IMR-90 (cell line): ENCODE measurements at regions not wholly inside any gene's neighbourhood (a gene's known extent, or its start where the extent isn't known, plus 50 kb on each side); places are given as distances from the start of the nearest gene placed in this dataset.

Source experiments
- ATAC-seq: fragments of 200-7000 bp; cut with Tn5 transposase; 2 replicates; pipeline ENCODE4 v1.9.1; 2020; ENCODE audit warnings: low read depth, mild to moderate bottlenecking, moderate library complexity
- BruUV-seq: library from RNA; stranded (reverse); fragments of 400-500 nt; replicated peaks from 2 replicates; lab custom pipeline; 2021; lab: Mats Ljungman, UMichigan
- CTCF ChIA-PET: fragments of 300-600 bp; formaldehyde crosslinking; extraction: SDS; loops from one replicate; lab custom pipeline; 2021; ENCODE audit warnings: antibody characterized with exemption; lab: Yijun Ruan, JAX
- POLR2A ChIA-PET: fragments of 300-600 bp; sonication (Branson Sonifier 250); formaldehyde crosslinking; loops from one replicate; lab custom pipeline; 2022; ENCODE audit warnings: antibody characterized with exemption; ENCODE audit not compliant: unreplicated experiment; lab: Charles Lee
- DNase-seq: peaks from one replicate; pipeline ENCODE4 v3.0.0; 2013
- H2AFZ ChIP-seq: replicated peaks from 2 replicates; pipeline ENCODE3; 2013; ENCODE audit warnings: low read length, mild to moderate bottlenecking; ENCODE audit not compliant: poor library complexity
- H2AK5ac ChIP-seq: 2 replicates; pipeline ENCODE4 v1.6.1; 2013; ENCODE audit warnings: low read depth, low read length, inconsistent platforms
- H2AK9ac ChIP-seq: replicated peaks from 2 replicates; pipeline ENCODE3; 2013; ENCODE audit warnings: mild to moderate bottlenecking, low read depth, low read length, moderate library complexity; ENCODE audit not compliant: poor library complexity
- H2BK120ac ChIP-seq: 2 replicates; pipeline ENCODE4 v1.6.1; 2013; ENCODE audit warnings: low read depth, low read length, inconsistent platforms
- H2BK15ac ChIP-seq: 3 replicates; pipeline ENCODE4 v1.6.1; 2013; ENCODE audit warnings: low read depth, low read length, inconsistent platforms
- H2BK20ac ChIP-seq: 2 replicates; pipeline ENCODE4 v1.6.1; 2013; ENCODE audit warnings: low read depth, mild to moderate bottlenecking, inconsistent platforms, low read length, moderate library complexity
- H2BK5ac ChIP-seq: 2 replicates; pipeline ENCODE4 v1.6.1; 2013; ENCODE audit warnings: mild to moderate bottlenecking, low read depth, low read length, inconsistent platforms; ENCODE audit not compliant: poor library complexity, severe bottlenecking
- H3K14ac ChIP-seq: replicated peaks from 2 replicates; pipeline ENCODE4 v1.6.1; 2013; ENCODE audit warnings: low read depth, low read length, inconsistent platforms
- H3K18ac ChIP-seq: 2 replicates; pipeline ENCODE4 v1.6.1; 2013; ENCODE audit warnings: low read depth, low read length, control low read depth
- H3K23ac ChIP-seq: 2 replicates; pipeline ENCODE4 v1.6.1; 2013; ENCODE audit warnings: low read depth, low read length, inconsistent platforms
- H3K27ac ChIP-seq: 2 replicates; pipeline ENCODE4 v1.5.1; 2013; ENCODE audit warnings: mild to moderate bottlenecking, control low read depth, low read length; ENCODE audit not compliant: insufficient read depth
- H3K27me3 ChIP-seq: 2 replicates; pipeline ENCODE4 v1.6.1; 2013; ENCODE audit warnings: low read length; ENCODE audit not compliant: control insufficient read depth, insufficient read depth
- H3K36me3 ChIP-seq: 2 replicates; pipeline ENCODE4 v1.6.1; 2013; ENCODE audit warnings: low read length, mixed read lengths; ENCODE audit not compliant: control insufficient read depth, insufficient read depth
- H3K4ac ChIP-seq: 2 replicates; pipeline ENCODE4 v1.6.1; 2013; ENCODE audit warnings: low read depth, low read length, inconsistent platforms
- H3K4me1 ChIP-seq: 2 replicates; pipeline ENCODE4 v1.6.1; 2013; ENCODE audit warnings: low read length, mixed read lengths; ENCODE audit not compliant: control insufficient read depth, insufficient read depth
- H3K4me2 ChIP-seq: 2 replicates; pipeline ENCODE4 v1.6.1; 2013; ENCODE audit warnings: low read depth, mild to moderate bottlenecking, control low read depth, low read length, moderate library complexity
- H3K4me3 ChIP-seq: 2 replicates; pipeline ENCODE4 v1.5.1; 2013; ENCODE audit warnings: low read depth, mild to moderate bottlenecking, control low read depth, low read length, moderate library complexity; ENCODE audit not compliant: insufficient read depth
- H3K56ac ChIP-seq: 2 replicates; pipeline ENCODE4 v1.6.1; 2013; ENCODE audit warnings: low read length, inconsistent platforms; ENCODE audit not compliant: insufficient read depth; ENCODE audit errors: extremely low read depth
- H3K79me1 ChIP-seq, 2 experiments: 2 replicates each; pipeline ENCODE4 v1.6.1; 2013; ENCODE audit warnings: low read length in 2 of 2, inconsistent platforms in 1 of 2, low read depth in 1 of 2
- H3K9ac ChIP-seq: 2 replicates; pipeline ENCODE4 v1.6.1; 2013; ENCODE audit warnings: low read depth, low read length, control low read depth
- H3K9me1 ChIP-seq: 2 replicates; pipeline ENCODE4 v1.6.1; 2013; ENCODE audit warnings: low read length, inconsistent platforms; ENCODE audit not compliant: insufficient read depth
- H3K9me3 ChIP-seq: 2 replicates; pipeline ENCODE4 v1.6.1; 2013; ENCODE audit warnings: low read length; ENCODE audit not compliant: control insufficient read depth, insufficient read depth
- H4K20me1 ChIP-seq: 2 replicates; pipeline ENCODE4 v1.6.1; 2013; ENCODE audit warnings: low read length, inconsistent platforms; ENCODE audit not compliant: insufficient read depth
- H4K5ac ChIP-seq: 2 replicates; pipeline ENCODE4 v1.6.1; 2013; ENCODE audit warnings: mild to moderate bottlenecking, low read depth, low read length, control low read depth
- H4K8ac ChIP-seq, 2 experiments: 2 replicates each; pipeline ENCODE4 v1.6.1; 2013; ENCODE audit warnings: low read depth in 2 of 2, low read length in 2 of 2, control low read depth in 1 of 2, inconsistent platforms in 1 of 2
- H4K91ac ChIP-seq: 2 replicates; pipeline ENCODE4 v1.6.1; 2013; ENCODE audit warnings: low read depth, low read length, inconsistent platforms; ENCODE audit not compliant: insufficient read depth
- BHLHE40 ChIP-seq: fragments of 150-350 bp; IDR thresholded peaks from 2 replicates; pipeline ENCODE4 v1.6.1; 2016; ENCODE audit warnings: mild to moderate bottlenecking, low read depth, low read length
- MAFK ChIP-seq: IDR thresholded peaks from 2 replicates; pipeline ENCODE4 v1.6.1; 2012; ENCODE audit warnings: low read depth, low read length, improper control_type of control experiment
- MAZ ChIP-seq: IDR thresholded peaks from 2 replicates; pipeline ENCODE4 v1.6.1; 2012; ENCODE audit warnings: low read depth, mild to moderate bottlenecking, low read length, improper control_type of control experiment, moderate library complexity, borderline replicate concordance
- NFE2L2 ChIP-seq: fragments of 150-350 bp; IDR thresholded peaks from 2 replicates; pipeline ENCODE4 v1.6.1; 2016; ENCODE audit warnings: low read depth, mild to moderate bottlenecking, low read length
- POLR2A ChIP-seq: IDR thresholded peaks from 2 replicates; pipeline ENCODE4 v1.6.1; 2012; ENCODE audit warnings: mild to moderate bottlenecking, low read depth, low read length
- RAD21 ChIP-seq: IDR thresholded peaks from 2 replicates; pipeline ENCODE4 v1.6.1; 2012; ENCODE audit warnings: low read length, improper control_type of control experiment
- RCOR1 ChIP-seq: IDR thresholded peaks from 2 replicates; pipeline ENCODE4 v1.6.1; 2012; ENCODE audit warnings: mild to moderate bottlenecking, low read length, improper control_type of control experiment; ENCODE audit not compliant: insufficient replicate concordance
- RFX5 ChIP-seq: IDR thresholded peaks from 2 replicates; pipeline ENCODE4 v1.8.0; 2012; ENCODE audit warnings: low read depth, mild to moderate bottlenecking, low read length, moderate library complexity
- WGBS, 2 experiments: methylation state at CpG; one replicate each; pipeline versions ENCODE4 v1.1.5 to v1.1.7; 2013; ENCODE audit warnings: missing lambda C conversion rate in 2 of 2; ENCODE audit not compliant: insufficient read length in 1 of 2; ENCODE audit errors: extremely low coverage in 2 of 2; 5-methylcytosine and 5-hydroxymethylcytosine counted together
- dilution Hi-C: fragments of 300-500 bp; cut with HindIII; formaldehyde crosslinking; loops from one replicate; pipeline ENCODE4 v1.14.3; 2018; ENCODE audit warnings: low sequenced_read_pairs; ENCODE audit not compliant: unreplicated experiment
- in situ Hi-C: fragments of 300-500 bp; cut with MboI; formaldehyde crosslinking; loops from 3 replicates; pipeline ENCODE4 v1.14.3; 2019; ENCODE audit warnings: low sequenced_read_pairs, inconsistent platforms, mixed read lengths
- intact Hi-C: fragments of 100-400 bp; cut with micrococcal nuclease; formaldehyde crosslinking; loops from 2 replicates; pipeline ENCODE4 v1.10.0; 2022
- TF ChIP-seq, protein P1 (sequence below): fragments of 150-350 bp; IDR thresholded peaks from 2 replicates; pipeline ENCODE4 v1.6.1; 2016; ENCODE audit warnings: low read depth, mild to moderate bottlenecking, low read length, moderate library complexity, borderline replicate concordance

DNA sequence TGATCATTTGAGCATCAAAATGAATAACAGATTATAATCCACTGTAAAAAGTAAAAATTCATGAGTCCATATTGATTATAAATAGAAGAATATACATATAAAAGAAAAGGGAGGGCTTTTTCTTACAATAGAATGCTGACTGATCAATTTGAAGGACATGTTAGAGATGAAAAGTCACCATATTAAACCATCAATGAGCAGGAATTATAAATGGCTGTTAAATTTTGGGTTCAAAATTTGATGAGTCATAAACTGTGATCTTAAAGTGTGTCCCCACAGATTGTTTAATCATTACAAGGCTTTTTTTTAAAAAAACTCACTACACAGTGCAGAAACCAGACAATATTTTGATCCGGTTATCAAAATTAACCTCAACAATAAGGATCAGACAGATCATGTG, 434.5 kb downstream of the BCL11A start:
- H4K8ac ChIP-seq, result no peak overlapping the region
- no peak for DNase-seq
- no peak overlapping the region for H4K91ac ChIP-seq
- H3K36me3 ChIP-seq, result no peaks in the 10 kb centered on the region
- H3K4me1 ChIP-seq, result no peaks in the 10 kb centered on the region
- no peaks in the 10 kb centered on the region for H4K20me1 ChIP-seq
- ChIA-PET POLR2A (no interaction called here), CTCF (no interaction called here)
- H3K4ac ChIP-seq, result no peak overlapping the region
- no peak overlapping the region for H3K14ac ChIP-seq
- H3K27me3 ChIP-seq, result no peaks in the 10 kb centered on the region
- H3K56ac ChIP-seq, result no peak overlapping the region
- H3K9me1 ChIP-seq, result no peaks in the 10 kb centered on the region
- in situ Hi-C loops, result no loop called here
- no peak overlapping the region for H2AK5ac ChIP-seq
- no peak overlapping the region for H3K27ac ChIP-seq
- no peak overlapping the region for H3K4me3 ChIP-seq
- no peak overlapping the region for H4K5ac ChIP-seq
- no peak overlapping the region for H2BK120ac ChIP-seq
- dilution Hi-C loops, result no loop called here
- no peak overlapping the region for H2BK20ac ChIP-seq
- no TSS peak for BruUV-seq
- H3K18ac ChIP-seq, result no peak overlapping the region
- H3K23ac ChIP-seq, result no peak overlapping the region
- no peak overlapping the region for H3K4me2 ChIP-seq
- no peak overlapping the region for H2BK15ac ChIP-seq
- intact Hi-C loops, result no loop called here
- H2AK9ac ChIP-seq, result no peak overlapping the region
- no peak overlapping the region for H3K9ac ChIP-seq
- no CpG with 5 or more reads among the region's 1 CpG for WGBS, 2 experiments
- H2BK5ac ChIP-seq, result no peak overlapping the region
- H3K9me3 ChIP-seq, result no peaks in the 10 kb centered on the region
- ATAC-seq, result no peak
- TF ChIP-seq RAD21 (no peak), MAZ (no peak), BHLHE40 (no peak), MAFK (no peak; the same call in 1 of the 2 replicates), RCOR1 (no peak), POLR2A (no peak), NFE2L2 (peak; percentile 25; the same call in 1 of the 2 replicates), RFX5 (no peak)
- TF ChIP-seq, protein P1, sequence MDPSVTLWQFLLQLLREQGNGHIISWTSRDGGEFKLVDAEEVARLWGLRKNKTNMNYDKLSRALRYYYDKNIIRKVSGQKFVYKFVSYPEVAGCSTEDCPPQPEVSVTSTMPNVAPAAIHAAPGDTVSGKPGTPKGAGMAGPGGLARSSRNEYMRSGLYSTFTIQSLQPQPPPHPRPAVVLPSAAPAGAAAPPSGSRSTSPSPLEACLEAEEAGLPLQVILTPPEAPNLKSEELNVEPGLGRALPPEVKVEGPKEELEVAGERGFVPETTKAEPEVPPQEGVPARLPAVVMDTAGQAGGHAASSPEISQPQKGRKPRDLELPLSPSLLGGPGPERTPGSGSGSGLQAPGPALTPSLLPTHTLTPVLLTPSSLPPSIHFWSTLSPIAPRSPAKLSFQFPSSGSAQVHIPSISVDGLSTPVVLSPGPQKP, result no peak
- H3K79me1 ChIP-seq, result no peaks in the 10 kb centered on the region
- no peak overlapping the region for H2AFZ ChIP-seq
